ENCODE measurements at regions not wholly inside any gene's neighbourhood (a gene's known extent, or its start where the extent isn't known, plus 50 kb on each side); places are given as distances from the start of the nearest gene placed in this dataset.
"Not testable (repeated sequence)": the region's sequence is repeated elsewhere in the genome, so short reads cannot be mapped to it uniquely, and the experiment has no call there.

DNA sequence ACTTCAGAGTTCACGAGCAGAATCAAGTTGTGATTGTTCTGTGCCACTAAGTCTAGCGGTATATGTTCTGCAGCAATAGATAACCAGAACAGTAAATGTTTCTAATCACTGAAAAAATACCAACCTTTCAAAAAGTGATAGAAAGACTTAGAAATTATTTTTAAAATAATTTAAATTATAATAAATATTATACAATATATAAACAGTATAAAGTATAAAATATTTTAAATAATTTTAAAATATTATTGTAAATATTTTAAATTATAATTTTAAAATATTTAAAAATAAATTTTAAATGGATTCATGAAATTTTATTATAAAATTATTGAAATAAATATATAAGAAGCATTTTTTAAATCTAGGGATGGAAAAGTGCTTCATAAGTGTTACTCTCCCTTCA, 126.3 kb upstream of the ID2 start:
- H3K4me1 Mint-ChIP-seq = peaks cover 16% of the 10 kb centered on the region
- peaks cover 2% of the 10 kb centered on the region for H3K27me3 Mint-ChIP-seq
- TF ChIP-seq, protein P1, sequence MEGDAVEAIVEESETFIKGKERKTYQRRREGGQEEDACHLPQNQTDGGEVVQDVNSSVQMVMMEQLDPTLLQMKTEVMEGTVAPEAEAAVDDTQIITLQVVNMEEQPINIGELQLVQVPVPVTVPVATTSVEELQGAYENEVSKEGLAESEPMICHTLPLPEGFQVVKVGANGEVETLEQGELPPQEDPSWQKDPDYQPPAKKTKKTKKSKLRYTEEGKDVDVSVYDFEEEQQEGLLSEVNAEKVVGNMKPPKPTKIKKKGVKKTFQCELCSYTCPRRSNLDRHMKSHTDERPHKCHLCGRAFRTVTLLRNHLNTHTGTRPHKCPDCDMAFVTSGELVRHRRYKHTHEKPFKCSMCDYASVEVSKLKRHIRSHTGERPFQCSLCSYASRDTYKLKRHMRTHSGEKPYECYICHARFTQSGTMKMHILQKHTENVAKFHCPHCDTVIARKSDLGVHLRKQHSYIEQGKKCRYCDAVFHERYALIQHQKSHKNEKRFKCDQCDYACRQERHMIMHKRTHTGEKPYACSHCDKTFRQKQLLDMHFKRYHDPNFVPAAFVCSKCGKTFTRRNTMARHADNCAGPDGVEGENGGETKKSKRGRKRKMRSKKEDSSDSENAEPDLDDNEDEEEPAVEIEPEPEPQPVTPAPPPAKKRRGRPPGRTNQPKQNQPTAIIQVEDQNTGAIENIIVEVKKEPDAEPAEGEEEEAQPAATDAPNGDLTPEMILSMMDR (IDR thresholded peaks at IDR 0.05) = no peak
- POLR2A ChIA-PET = no interaction called here
- intact Hi-C loops (cut with micrococcal nuclease) = no loop called here
- CTCF ChIA-PET = no interaction called here
- no peak overlapping the region for H3K4me3 Mint-ChIP-seq
- peaks cover 14% of the 10 kb centered on the region for H3K9me3 Mint-ChIP-seq
- H3K36me3 Mint-ChIP-seq (ENCODE audit: low read depth) = no peaks in the 10 kb centered on the region
- ATAC-seq (ENCODE audit: low read depth) (no peak), DNase-seq (no peak)
- H3K27ac Mint-ChIP-seq = no peak overlapping the region

DNA sequence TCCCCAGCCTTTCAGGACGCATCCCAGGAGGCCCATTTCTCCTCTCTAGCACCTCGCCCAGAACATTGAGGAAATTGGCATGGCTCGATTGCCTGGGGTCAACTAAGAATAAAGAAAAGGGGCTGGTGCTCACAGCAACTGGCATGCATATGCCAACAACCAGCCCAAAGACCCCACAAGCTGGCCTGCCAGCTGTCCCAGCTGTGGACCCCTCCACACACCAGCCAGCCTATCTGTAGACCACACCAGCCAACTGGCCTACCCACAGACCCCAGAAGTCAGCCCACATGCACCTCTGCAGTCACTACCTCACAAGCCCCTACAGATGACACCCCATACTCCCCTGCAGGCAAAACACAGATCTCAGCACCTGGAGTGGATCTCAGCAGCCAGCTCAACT, 123.8 kb upstream of the ID2 start:
- TF ChIP-seq, protein P1 (IDR thresholded peaks at IDR 0.05) = no peak
- Mint-ChIP-seq H3K27ac (no peak overlapping the region), H3K4me1 (no peaks in the 10 kb centered on the region), H3K4me3 (no peak overlapping the region), H3K36me3 (ENCODE audit: low read depth) (no peaks in the 10 kb centered on the region), H3K27me3 (no peaks in the 10 kb centered on the region), H3K9me3 (peaks cover 23% of the 10 kb centered on the region)
- CTCF ChIA-PET = no interaction called here
- ATAC-seq (ENCODE audit: low read depth) (no peak), DNase-seq (no peak)
- POLR2A ChIA-PET = no interaction called here
- intact Hi-C loops (cut with micrococcal nuclease) = no loop called here

DNA sequence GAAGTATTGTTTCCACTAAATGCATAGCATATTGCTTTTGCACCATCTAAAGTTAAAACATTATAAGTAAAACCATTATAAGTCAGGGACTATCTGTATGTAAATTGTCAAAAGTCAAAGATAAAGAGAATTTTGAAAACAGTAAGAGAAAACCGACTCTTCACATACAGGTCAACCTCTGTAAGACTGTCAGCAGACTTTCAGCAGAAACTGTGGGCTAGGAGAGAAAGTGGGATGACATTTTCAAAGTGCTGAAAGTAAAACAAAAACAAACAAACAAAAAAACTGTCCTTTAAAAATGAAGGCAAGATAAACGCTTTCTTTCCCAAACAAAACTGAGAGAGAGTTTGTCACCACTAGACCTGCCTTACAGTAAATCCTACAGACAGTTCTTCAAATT, 122.9 kb upstream of the ID2 start:
- intact Hi-C loops (cut with micrococcal nuclease) = no loop called here
- no peaks in the 10 kb centered on the region for H3K4me1 Mint-ChIP-seq
- ATAC-seq (ENCODE audit: low read depth) (no peak), DNase-seq (no peak)
- no peaks in the 10 kb centered on the region for H3K36me3 Mint-ChIP-seq (ENCODE audit: low read depth)
- H3K27ac Mint-ChIP-seq = no peak overlapping the region
- ChIA-PET CTCF (no interaction called here), POLR2A (no interaction called here)
- H3K9me3 Mint-ChIP-seq = peaks cover 23% of the 10 kb centered on the region
- TF ChIP-seq, protein P1 (IDR thresholded peaks at IDR 0.05) = no peak
- peaks cover 3% of the 10 kb centered on the region for H3K27me3 Mint-ChIP-seq
- H3K4me3 Mint-ChIP-seq = no peak overlapping the region

DNA sequence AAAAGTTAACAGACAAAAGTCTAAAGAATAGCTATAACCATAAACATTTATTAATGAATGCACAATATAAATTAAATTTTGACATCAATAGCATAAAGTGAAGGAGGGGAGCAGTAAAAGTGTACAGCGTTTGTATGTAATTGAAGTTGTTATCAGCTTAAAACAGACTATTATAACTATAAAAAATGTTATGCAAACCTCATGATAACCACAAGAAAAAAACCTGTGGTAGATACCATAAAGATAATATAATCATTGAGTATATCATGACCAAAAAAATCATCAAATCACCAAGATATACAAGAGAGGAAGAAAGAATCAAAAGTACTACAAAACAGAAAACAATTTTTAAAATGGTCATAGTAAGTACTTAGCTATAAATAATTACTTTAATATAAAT, 122.1 kb upstream of the ID2 start:
- ATAC-seq (ENCODE audit: low read depth) (no peak), DNase-seq (no peak)
- Mint-ChIP-seq H3K27ac (no peak overlapping the region), H3K4me1 (no peaks in the 10 kb centered on the region), H3K4me3 (no peak overlapping the region), H3K9me3 (peaks cover 23% of the 10 kb centered on the region), H3K27me3 (peaks cover 3% of the 10 kb centered on the region), H3K36me3 (ENCODE audit: low read depth) (no peaks in the 10 kb centered on the region)
- ChIA-PET CTCF (no interaction called here), POLR2A (no interaction called here)
- TF ChIP-seq, protein P1 (IDR thresholded peaks at IDR 0.05) = no peak
- intact Hi-C loops (cut with micrococcal nuclease) = no loop called here

DNA sequence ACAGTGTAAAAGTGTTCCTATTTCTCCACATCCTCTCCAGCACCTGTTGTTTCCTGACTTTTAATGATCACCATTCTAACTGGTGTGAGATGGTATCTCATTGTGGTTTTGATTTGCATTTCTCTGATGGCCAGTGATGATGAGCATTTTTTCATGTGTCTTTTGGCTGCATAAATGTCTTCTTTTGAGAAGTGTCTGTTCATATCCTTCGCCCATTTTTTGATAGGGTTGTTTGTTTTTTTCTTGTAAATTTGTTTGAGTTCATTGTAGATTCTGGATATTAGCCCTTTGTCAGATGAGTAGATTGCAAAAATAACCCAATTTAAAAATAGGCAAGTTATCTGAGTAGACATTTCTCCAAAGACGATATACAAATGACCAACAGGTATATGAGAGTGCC, 120.2 kb upstream of the ID2 start:
- peaks cover 20% of the 10 kb centered on the region for H3K9me3 Mint-ChIP-seq
- POLR2A ChIA-PET; H3K36me3 Mint-ChIP-seq (ENCODE audit: low read depth); DNase-seq; H3K4me1 Mint-ChIP-seq; H3K27ac Mint-ChIP-seq; H3K27me3 Mint-ChIP-seq; H3K4me3 Mint-ChIP-seq; CTCF ChIA-PET; intact Hi-C loops (cut with micrococcal nuclease); ATAC-seq (ENCODE audit: low read depth): not testable (repeated sequence)

DNA sequence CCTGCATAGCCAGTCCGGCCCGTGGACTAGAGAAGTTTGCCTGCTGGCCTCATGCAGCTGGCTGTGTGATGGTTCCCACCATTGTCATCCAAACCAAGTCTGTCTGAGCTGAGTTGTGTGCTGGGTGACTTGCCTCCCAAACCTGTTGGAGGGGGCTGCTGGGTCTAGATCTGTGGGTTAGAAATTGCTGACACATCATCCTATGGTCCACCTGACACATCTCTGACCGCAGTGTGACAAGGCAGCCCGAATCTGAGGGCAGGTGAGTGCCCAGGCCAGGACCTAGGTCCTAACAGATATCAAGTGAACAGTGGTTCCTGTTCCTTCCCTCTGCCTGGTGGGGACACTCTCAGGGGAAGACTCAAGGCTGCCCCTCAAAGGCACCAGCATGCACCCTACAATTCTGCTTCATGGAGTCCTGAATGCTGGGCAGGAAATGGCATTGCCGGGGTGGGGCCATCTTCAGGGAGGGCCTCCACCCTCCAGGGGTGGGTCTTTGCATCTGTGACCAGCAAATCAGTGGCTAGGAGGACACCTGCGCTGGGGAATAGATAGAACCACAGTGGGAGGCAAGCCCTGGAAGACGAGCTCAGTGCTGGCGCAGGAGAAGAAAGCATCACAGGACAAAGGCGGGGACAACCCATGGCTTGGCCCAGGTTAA, 117.9 kb upstream of the ID2 start:
- TF ChIP-seq, protein P1 (IDR thresholded peaks at IDR 0.05) = no peak
- Mint-ChIP-seq H3K4me3 (no peak overlapping the region), H3K9me3 (peaks cover 17% of the 10 kb centered on the region), H3K36me3 (ENCODE audit: low read depth) (no peaks in the 10 kb centered on the region), H3K4me1 (no peaks in the 10 kb centered on the region), H3K27ac (no peak overlapping the region), H3K27me3 (peaks cover 20% of the 10 kb centered on the region)
- ChIA-PET CTCF (no interaction called here), POLR2A (no interaction called here)
- intact Hi-C loops (cut with micrococcal nuclease) = no loop called here
- ATAC-seq (ENCODE audit: low read depth) = no peak
- DNase-seq = no peak

Data from activated B cell treated with CpG ODN at 0.5 μM for 24 hours (primary cell).